SH-SY5Y (cell line): ENCODE measurements at regions not wholly inside any gene's neighbourhood (a gene's known extent, or its start where the extent isn't known, plus 50 kb on each side); places are given as distances from the start of the nearest gene placed in this dataset.

Experiments used
- GATA2 ChIP-seq: IDR thresholded peaks from 2 replicates; pipeline ENCODE4 v1.6.1; 2011; ENCODE audit warnings: mild to moderate bottlenecking, low read depth, low read length
- GATA3 ChIP-seq: IDR thresholded peaks from 2 replicates; pipeline ENCODE4 v1.6.1; 2011; ENCODE audit warnings: low read depth, mild to moderate bottlenecking, low read length, moderate library complexity

DNA sequence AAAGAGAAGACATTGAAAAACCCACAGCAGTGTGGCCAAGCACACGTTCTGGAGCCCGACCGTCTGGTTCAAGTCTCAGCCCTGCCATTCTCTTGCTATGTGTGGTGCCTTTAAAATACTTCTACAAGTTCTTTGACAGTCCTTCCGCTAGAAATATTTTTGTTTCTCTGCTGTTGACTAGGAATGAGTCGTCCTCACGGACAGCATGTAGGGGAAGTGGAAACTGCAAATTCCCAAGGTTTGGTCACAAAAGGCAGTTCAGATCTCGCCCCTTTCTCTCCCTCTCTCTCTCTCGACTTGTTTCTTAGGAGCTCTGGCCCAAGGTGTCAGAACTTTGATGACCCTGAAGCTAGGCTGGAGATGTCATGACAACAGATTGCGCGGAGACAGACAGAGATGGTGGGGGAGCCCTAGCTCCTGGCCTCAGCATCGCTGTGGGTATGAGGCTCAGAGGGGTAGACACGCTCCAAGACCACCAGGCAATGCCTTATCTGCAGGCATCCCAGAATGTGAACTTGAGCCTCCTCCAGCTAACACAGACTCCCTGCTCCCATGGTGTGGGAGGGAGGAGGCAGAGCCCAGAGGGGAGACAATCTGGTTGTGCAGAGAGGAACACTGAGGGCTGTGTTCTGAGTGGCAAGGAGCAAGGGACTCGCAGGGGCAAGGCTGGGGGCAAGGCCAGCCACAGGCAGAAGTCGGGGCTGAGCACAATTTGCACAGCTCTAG lies 368.9 kb upstream of the SULF2 start:
- no peak for TF ChIP-seq GATA2
- no peak for TF ChIP-seq GATA3
